SJSA1 (cell line): ENCODE measurements at regions not wholly inside any gene's neighbourhood (a gene's known extent, or its start where the extent isn't known, plus 50 kb on each side); places are given as distances from the start of the nearest gene placed in this dataset.
"Not testable (repeated sequence)": the region's sequence is repeated elsewhere in the genome, so short reads cannot be mapped to it uniquely, and the experiment has no call there.

Source experiments
- DNase-seq, 2 experiments: peaks; one replicate each; pipeline ENCODE4 v3.0.0-alpha.2; 2015 to 2020; ENCODE audit warnings: low spot score in 2 of 2, low read depth in 1 of 2
- H3K27ac ChIP-seq: fragments of 250-450 bp; sonication (Bioruptor Pico); 2 replicates; pipeline ENCODE4 v1.5.1; 2020; ENCODE audit warnings: mild to moderate bottlenecking, moderate library complexity
- H3K27me3 ChIP-seq: fragments of 250-450 bp; sonication (Bioruptor Pico); replicated peaks from 2 replicates; pipeline ENCODE4 v1.5.1; 2020; ENCODE audit warnings: mild to moderate bottlenecking, moderate library complexity
- H3K36me3 ChIP-seq: fragments of 250-450 bp; sonication (Bioruptor Pico); 2 replicates; pipeline ENCODE4 v1.5.1; 2020; ENCODE audit warnings: mild to moderate bottlenecking
- H3K4me1 ChIP-seq: fragments of 250-450 bp; sonication (Bioruptor Pico); replicated peaks from 2 replicates; pipeline ENCODE4 v1.6.1; 2021; ENCODE audit warnings: mild to moderate bottlenecking
- H3K4me3 ChIP-seq: fragments of 250-450 bp; sonication (Bioruptor Pico); 2 replicates; pipeline ENCODE4 v1.5.1; 2020; ENCODE audit warnings: mild to moderate bottlenecking
- H3K9me3 ChIP-seq: fragments of 250-450 bp; sonication (Bioruptor Pico); replicated peaks from 2 replicates; pipeline ENCODE4 v1.5.1; 2020; ENCODE audit warnings: mild to moderate bottlenecking

DNA sequence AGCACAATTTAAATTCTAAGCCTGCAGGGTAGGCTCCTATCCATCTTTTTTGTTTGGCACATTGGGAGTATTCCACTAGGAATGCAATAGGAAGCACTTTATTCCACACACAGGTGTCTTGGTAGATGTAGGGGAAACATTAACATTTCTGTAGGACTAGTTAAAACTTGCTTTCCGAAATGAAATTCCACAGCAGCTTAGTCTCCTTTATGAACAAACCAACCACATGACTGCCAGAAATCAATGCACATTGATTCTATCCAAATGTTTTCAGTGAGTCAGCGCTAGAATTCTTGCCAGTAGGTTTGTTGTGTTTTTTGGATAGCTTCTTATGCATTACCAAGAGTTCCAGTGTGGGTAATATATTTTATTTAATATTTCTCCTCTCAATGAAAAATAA is 207.9 kb upstream of the CSNK1A1L start:
- H3K4me3 ChIP-seq, result no peak overlapping the region
- no peak for DNase-seq
- no peaks in the 10 kb centered on the region for H3K27me3 ChIP-seq
- H3K4me1 ChIP-seq, result no peaks in the 10 kb centered on the region; the same call in 1 of the 2 replicates
- no peaks in the 10 kb centered on the region for H3K36me3 ChIP-seq
- H3K9me3 ChIP-seq, result no peaks in the 10 kb centered on the region
- no peak overlapping the region for H3K27ac ChIP-seq

DNA sequence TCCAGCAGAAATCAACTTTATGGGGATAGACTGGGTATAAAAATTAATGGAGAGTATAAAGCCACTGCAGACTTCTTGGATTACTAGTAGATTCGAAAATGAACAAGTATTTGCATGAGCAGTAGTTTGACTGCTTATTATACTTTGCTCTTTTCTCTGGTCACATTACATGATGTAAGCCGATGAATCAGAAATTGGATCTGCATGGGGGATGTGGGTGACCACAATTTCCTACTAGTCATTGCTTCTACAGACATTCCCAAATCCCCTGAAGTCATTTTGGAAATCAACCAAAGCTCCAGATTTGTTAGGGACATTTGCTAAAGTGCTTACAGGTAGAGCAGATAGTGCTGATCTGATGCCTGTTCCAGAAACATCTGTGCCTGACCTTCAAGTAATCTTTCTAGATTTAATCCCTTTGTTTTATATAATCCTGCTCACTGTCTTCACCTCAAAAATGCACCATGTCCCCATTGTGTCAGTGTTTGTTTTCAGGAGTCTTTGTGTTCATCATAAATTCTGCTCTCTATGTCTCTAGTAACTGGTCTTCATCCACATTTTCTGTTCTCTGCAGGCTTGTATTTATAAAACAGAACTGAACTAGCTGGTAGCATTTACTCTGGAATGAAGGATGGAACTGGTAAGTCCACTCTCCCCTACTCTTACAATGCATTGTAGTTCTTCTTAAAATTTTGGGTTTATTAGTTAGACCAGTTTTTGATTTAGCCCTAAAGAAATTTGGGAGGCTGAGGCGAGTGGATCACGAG is 201.5 kb upstream of the CSNK1A1L start:
- no peaks in the 10 kb centered on the region for H3K36me3 ChIP-seq
- H3K4me3 ChIP-seq, result no peak overlapping the region
- peak overlapping the region; percentile 47 for H3K27ac ChIP-seq
- peaks cover 10% of the 10 kb centered on the region for H3K4me1 ChIP-seq
- no peaks in the 10 kb centered on the region for H3K27me3 ChIP-seq
- peak; percentile 45 to 61 for DNase-seq
- H3K9me3 ChIP-seq, result no peaks in the 10 kb centered on the region

DNA sequence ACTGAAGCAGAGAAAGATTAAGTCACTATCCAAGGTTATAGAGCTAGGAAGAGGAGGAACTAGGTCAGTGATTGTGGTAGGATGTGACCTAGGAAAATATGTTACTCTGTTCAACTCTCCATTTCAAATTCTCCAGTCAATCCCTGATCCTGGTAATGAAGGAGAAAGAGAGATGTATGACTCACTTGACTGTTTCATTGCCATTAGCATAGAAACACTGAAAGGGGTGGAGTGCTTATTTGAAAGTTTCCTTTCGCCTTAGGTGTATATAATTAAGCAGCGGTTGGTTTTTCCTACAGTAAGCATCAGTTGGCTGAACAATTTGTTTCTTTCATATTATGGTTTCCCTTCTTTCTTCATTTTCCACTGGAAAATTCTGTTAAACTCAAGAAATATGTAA is 198.1 kb upstream of the CSNK1A1L start:
- Histone ChIP-seq H3K27ac (no peak overlapping the region), H3K36me3 (no peaks in the 10 kb centered on the region), H3K4me1 (peaks cover 10% of the 10 kb centered on the region), H3K27me3 (no peaks in the 10 kb centered on the region), H3K9me3 (no peaks in the 10 kb centered on the region), H3K4me3 (no peak overlapping the region)
- no peak for DNase-seq

DNA sequence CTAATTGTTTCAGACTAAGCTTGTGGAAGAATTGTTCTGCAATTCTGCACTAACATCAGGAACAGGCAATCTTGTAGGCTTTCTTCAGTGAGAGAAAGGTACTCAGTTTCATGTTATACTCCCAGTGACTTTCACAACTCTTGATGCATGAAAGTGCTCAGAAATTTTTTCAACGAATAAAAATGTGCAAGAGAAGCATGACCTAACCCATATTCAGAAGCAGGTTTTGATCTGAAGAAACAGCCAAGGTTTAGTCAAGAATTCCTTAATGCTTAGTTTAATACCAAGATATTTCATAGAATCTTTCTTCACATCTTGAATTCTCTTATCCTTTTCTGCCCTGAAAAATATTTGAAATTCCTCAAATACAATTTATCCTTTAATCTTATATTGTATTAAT is 197.2 kb upstream of the CSNK1A1L start:
- no peaks in the 10 kb centered on the region for H3K36me3 ChIP-seq
- no peak overlapping the region for H3K4me3 ChIP-seq
- H3K27ac ChIP-seq, result no peak overlapping the region
- no peak for DNase-seq
- H3K4me1 ChIP-seq, result peaks cover 10% of the 10 kb centered on the region
- no peaks in the 10 kb centered on the region for H3K9me3 ChIP-seq
- H3K27me3 ChIP-seq, result no peaks in the 10 kb centered on the region

DNA sequence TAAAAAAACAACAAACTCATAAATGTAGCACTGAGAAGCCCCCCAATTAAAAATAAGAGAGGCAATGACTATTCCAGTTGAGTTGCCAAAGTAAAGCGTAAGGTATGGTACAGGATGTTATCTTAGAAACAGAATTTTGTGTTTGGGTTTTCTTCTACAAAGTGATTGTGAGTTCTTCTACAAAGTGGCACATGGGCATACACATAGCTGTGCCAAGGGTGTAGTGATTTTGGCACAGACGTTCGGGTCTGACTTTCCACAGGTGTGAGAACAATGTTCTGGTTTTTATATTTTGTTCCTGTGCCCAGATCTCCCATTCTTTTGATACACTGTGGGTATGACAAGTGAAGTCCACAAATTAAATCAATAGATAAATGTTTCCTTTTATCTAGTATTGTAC is 190.1 kb upstream of the CSNK1A1L start:
- Histone ChIP-seq H3K9me3 (no peaks in the 10 kb centered on the region), H3K4me1 (no peaks in the 10 kb centered on the region), H3K27ac (no peak overlapping the region), H3K36me3 (no peaks in the 10 kb centered on the region), H3K4me3 (no peak overlapping the region), H3K27me3 (no peaks in the 10 kb centered on the region)
- DNase-seq, result no peak

DNA sequence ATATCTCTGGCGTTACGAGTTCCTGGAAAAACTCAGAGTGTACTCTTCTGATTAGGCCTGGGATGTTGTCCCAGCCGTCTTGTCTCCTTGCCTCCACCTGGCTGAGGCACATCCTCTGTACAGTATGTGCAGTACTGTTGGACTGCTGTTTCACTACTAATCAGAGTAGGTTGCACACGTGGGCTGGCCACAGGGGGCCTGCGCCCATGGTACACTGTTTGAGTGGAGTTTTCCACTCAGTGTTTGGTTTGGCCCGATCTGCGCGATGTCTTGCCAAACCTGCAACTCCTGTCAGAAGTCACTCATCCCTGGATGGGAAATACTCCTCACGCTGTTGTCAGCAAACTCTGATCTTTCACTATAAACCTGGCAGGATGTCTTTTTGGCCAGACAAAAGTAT is 189.6 kb upstream of the CSNK1A1L start:
- no peak overlapping the region for H3K27ac ChIP-seq

DNA sequence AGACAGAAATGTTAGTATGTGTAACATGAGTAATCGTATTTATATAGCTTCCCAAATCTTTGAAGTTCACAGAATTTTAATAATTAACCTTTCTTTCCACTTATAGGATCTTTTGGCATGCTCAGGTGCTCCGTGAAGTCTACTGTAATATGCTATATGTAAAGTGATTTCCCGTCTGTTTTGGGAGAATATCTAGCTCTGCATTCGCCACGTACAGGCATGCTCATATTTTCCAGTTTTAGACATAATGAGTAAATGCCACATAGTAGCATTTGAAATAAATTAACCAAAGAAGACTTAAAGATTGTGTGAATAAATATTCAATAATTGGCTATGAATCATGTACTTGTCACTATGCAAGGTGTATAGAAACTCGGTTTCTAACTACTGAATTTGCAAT is 189.0 kb upstream of the CSNK1A1L start:
- no peak overlapping the region for H3K27ac ChIP-seq
- no peaks in the 10 kb centered on the region for H3K27me3 ChIP-seq
- H3K9me3 ChIP-seq, result no peaks in the 10 kb centered on the region
- H3K4me1 ChIP-seq, result no peaks in the 10 kb centered on the region
- H3K36me3 ChIP-seq, result no peaks in the 10 kb centered on the region
- DNase-seq, result no peak
- H3K4me3 ChIP-seq, result no peak overlapping the region

More for the DNA sequence above, 189.6 kb upstream of the CSNK1A1L start:
- no peak for DNase-seq
- Histone ChIP-seq H3K4me1 (no peaks in the 10 kb centered on the region), H3K36me3 (no peaks in the 10 kb centered on the region), H3K27me3 (no peaks in the 10 kb centered on the region), H3K9me3 (no peaks in the 10 kb centered on the region), H3K4me3 (no peak overlapping the region)

DNA sequence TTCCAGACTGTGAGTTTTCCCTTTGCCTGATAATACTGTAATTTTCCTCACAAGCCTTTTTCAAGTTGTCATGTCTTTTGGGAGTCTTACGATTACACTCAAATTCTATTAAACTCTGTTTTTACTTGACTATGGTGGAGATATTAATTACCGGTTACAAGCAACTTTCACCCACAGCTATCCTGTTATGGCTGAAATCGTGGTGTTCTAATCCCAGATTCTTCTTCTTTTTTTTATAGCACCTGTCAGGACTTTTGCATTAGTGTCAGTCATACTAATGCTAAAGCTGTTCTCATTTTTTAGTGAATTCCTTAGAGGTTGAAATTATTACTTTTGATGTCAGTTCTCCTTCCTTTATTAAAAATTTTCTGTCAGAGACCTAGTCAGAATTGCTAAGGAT is 187.8 kb upstream of the CSNK1A1L start:
- H3K4me3 ChIP-seq, result no peak overlapping the region
- no peaks in the 10 kb centered on the region for H3K9me3 ChIP-seq
- no peaks in the 10 kb centered on the region for H3K4me1 ChIP-seq
- DNase-seq, result no peak
- no peaks in the 10 kb centered on the region for H3K27me3 ChIP-seq
- H3K36me3 ChIP-seq, result no peaks in the 10 kb centered on the region
- H3K27ac ChIP-seq, result no peak overlapping the region

DNA sequence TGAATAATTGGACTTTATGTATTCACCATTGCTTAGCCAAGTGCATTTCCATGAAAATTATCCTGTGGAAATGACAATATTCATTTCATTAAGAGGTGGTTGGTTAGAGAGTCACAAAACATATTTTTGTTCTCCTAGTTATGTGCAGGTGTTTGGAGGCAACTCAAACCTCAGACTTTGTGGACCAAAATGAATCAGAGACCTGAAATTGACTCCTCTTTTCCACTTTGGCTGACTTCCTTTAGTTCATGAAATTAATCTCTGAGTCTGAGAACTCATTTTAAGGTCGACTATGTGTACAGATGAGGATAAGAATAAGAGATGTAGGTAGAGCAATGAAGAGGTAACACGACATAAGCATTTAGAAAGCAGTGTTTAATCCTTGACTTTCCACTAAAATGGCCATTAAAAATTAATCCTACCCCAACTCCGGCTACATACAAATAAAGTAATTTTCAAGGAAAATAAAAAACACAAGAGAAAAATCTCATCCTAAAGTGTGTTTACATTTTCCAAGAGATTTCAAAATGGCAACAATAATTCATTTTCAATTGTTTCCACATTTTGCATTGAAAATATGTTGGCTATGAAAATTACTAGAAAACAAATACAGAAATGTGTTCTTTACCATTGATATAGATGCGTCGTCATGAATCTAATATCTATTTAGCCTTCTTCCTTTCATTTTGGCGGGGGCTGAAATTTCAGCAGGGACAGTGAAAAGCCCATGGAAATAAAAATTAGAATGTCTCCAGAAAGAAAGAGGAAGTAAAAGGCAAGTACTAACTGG is 185.4 kb upstream of the CSNK1A1L start:
- Histone ChIP-seq H3K36me3 (no peaks in the 10 kb centered on the region), H3K27me3 (no peaks in the 10 kb centered on the region), H3K9me3 (no peaks in the 10 kb centered on the region), H3K27ac (no peak overlapping the region), H3K4me3 (no peak overlapping the region), H3K4me1 (no peaks in the 10 kb centered on the region)
- no peak for DNase-seq

DNA sequence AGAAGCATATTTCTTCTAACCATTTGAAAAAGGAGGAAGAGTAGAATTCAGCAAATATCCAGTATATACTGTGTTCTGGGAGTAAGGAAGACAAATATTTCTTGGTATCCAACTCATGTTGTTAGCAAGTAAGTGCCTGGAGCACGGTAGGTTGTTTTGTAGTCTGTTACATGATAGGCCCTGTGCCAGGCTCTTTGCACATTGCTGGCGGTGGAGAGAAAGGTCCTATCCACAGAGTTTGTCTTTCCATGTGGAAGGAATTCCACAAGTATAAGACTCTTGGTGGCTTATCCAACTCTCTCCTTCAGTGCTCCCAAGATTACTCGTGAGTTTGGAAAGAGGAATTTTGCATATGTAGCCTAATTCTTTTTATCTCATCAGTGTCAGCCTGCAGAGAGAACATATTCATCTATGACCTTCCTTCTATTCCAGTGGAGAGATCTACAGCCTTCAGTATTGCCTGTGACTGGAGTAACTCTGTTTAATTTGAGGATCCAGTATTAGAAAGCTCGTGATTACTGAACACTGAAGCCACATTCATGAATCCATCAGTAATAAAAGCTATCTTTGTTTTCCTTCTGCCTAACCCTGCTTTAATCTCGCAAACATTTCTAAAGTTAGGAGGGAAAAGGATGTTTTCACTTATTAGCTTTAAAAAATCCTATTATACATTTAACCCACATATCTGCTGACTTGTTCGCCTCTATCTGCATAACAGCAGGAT is 183.9 kb upstream of the CSNK1A1L start:
- no peak overlapping the region for H3K27ac ChIP-seq
- no peaks in the 10 kb centered on the region for H3K36me3 ChIP-seq
- H3K4me1 ChIP-seq, result no peaks in the 10 kb centered on the region
- no peaks in the 10 kb centered on the region for H3K9me3 ChIP-seq
- no peaks in the 10 kb centered on the region for H3K27me3 ChIP-seq
- no peak for DNase-seq
- no peak overlapping the region for H3K4me3 ChIP-seq

DNA sequence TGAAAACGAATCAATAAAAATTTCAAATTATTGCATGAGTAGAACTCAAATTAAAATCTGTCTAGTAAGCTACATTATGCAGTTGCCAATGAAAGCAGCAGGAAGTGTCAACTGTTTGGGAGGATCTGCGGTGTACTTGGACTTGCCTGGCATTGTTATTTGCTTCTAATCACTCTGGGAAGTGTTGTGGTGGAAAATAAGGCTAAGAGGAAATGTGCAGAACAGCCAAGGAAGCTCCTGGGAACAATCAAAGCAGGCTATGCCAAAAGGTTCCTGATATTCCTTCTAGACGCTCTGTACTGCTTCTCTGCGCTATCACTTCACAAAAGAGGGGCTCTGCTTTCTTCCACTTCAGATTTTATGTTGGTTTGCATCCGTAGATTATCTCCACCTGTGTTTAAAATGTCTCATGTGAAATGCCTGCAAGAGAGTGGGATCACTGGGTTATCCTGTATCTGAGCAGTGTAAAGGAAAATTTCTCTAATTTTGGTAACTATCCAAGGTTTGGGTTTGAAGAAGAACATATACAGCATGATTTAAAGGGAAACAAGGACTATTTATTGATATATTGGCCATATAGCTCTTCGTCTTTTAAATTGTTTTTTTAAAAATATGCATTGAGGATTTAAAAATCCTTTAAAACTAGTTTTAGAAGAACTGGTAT is 182.7 kb upstream of the CSNK1A1L start:
- Histone ChIP-seq H3K36me3 (no peaks in the 10 kb centered on the region), H3K9me3 (no peaks in the 10 kb centered on the region), H3K27ac (no peak overlapping the region), H3K4me1 (no peaks in the 10 kb centered on the region), H3K4me3 (no peak overlapping the region), H3K27me3 (no peaks in the 10 kb centered on the region)
- no peak for DNase-seq

DNA sequence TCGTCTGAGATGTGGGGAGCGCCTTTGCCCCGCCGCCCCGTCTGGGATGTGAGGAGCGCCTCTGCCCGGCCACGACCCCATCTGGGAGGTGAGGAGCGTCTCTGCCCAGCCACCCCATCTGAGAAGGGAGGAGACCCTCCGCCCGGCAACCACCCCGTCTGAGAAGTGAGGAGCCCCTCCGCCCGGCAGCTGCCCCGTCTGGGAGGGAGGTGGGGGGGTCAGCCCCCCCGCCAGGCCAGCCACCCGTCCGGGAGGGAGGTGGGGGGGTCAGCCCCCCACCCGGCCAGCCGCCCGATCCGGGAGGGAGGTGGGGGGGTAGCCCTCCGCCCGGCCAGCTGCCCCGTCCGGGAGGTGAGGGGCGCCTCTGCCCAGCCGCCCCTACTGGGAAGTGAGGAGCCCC is 174.8 kb upstream of the CSNK1A1L start:
- not testable (repeated sequence) for H3K9me3 ChIP-seq, H3K4me3 ChIP-seq, H3K27ac ChIP-seq, H3K27me3 ChIP-seq, DNase-seq, H3K36me3 ChIP-seq, H3K4me1 ChIP-seq

DNA sequence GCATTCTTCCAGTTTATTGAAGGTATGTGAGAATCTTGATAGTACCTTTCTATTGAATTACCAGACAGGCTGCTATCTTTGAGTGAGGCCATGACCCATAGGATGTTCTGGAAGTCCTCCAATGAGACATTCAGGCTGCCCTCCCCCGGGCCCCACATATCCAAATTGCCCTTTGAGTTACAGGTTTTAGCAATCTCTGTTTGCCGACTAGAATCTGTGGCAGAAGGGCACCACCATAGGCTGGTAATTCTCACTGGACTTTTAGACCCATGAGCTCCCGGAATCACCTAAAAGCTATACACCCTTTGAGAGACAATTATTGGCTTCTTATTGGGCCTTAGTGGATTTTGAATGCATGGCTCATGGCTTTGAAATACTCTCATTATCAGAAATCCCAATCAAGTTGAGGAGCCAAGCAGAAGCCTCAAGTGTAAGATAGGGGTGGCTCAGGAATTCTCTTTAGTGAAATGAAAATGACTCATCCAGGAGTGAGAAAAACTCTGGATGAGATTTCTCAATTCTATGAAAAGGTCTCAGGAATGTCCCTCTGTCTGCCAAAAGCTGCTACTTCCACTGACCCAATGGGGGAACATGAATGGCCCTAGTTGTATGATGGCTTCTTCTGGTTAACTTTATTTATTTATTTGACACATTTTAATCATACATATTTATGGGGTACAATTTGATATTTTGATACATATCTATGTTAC is 172.1 kb upstream of the CSNK1A1L start:
- H3K36me3 ChIP-seq, result no peaks in the 10 kb centered on the region
- H3K4me1 ChIP-seq, result no peaks in the 10 kb centered on the region
- H3K9me3 ChIP-seq, result no peaks in the 10 kb centered on the region
- no peaks in the 10 kb centered on the region for H3K27me3 ChIP-seq
- no peak overlapping the region for H3K27ac ChIP-seq
- no peak overlapping the region for H3K4me3 ChIP-seq
- DNase-seq, result no peak
